Spleen (tissue), 11 donors: ENCODE measurements at regions not wholly inside any gene's neighbourhood (a gene's known extent, or its start where the extent isn't known, plus 50 kb on each side); places are given as distances from the start of the nearest gene placed in this dataset.

Experiments used
- DNase-seq: peaks from one replicate; pipeline ENCODE4 v3.0.0-alpha.2; 2020
- H3K27ac ChIP-seq, 8 donors: fragments of 200-600 bp; sonication (generic) in 7 of 8; 1 replicate in 4 of 8; 2 replicates in 4 of 8; pipeline versions ENCODE4 v1.5.0 to v1.8.0; 2016 to 2021; ENCODE audit warnings: inconsistent platforms in 4 of 8, mild to moderate bottlenecking in 4 of 8, moderate library complexity in 1 of 8
- H3K27me3 ChIP-seq, 7 donors: fragments of 200-600 bp; sonication (generic) in 6 of 7; replicated peaks in 1 of 7; 1 replicate in 4 of 7; 2 replicates in 3 of 7; pipeline versions ENCODE4 v1.5.0 to v1.8.0; 2016 to 2021; ENCODE audit warnings: inconsistent platforms in 3 of 7, mild to moderate bottlenecking in 1 of 7
- H3K36me3 ChIP-seq, 6 donors: fragments of 200-600 bp; sonication (generic) in 5 of 6; 1 replicate in 4 of 6; 2 replicates in 2 of 6; pipeline versions ENCODE4 v1.5.0 to v1.8.0; 2016 to 2021; ENCODE audit warnings: inconsistent platforms in 2 of 6
- H3K4me1 ChIP-seq, 6 donors: fragments of 200-600 bp; sonication (generic) in 5 of 6; 1 replicate in 3 of 6; 2 replicates in 3 of 6; pipeline versions ENCODE4 v1.5.0 to v1.8.0; 2016 to 2021; ENCODE audit warnings: inconsistent platforms in 3 of 6
- H3K4me3 ChIP-seq, 8 donors: fragments of 200-600 bp; sonication (generic) in 7 of 8; 1 replicate in 4 of 8; 2 replicates in 4 of 8; pipeline versions ENCODE4 v1.5.0 to v1.8.0; 2016 to 2021; ENCODE audit warnings: inconsistent platforms in 4 of 8, mild to moderate bottlenecking in 4 of 8, moderate library complexity in 2 of 8
- H3K9me3 ChIP-seq, 8 donors: fragments of 200-600 bp; sonication (generic) in 7 of 8; 1 replicate in 4 of 8; 2 replicates in 4 of 8; pipeline versions ENCODE4 v1.5.0 to v1.8.0; 2016 to 2021; ENCODE audit warnings: inconsistent platforms in 4 of 8
- POLR2A ChIP-seq, 3 donors: fragments of 450-650 bp; IDR thresholded peaks; one replicate each; pipeline ENCODE4 v1.5.1; 2017; ENCODE audit warnings: antibody characterized with exemption in 3 of 3, mild to moderate bottlenecking in 1 of 3
- POLR2AphosphoS5 ChIP-seq, 3 donors: sonication (generic); formaldehyde crosslinking; IDR thresholded peaks; one replicate each; pipeline ENCODE4 v1.5.1; 2017; ENCODE audit warnings: antibody characterized with exemption in 3 of 3
- WGBS, 5 donors: extraction: QIAGEN DNeasy Blood & Tissue Kit in 3 of 5; methylation state at CpG; one replicate each; pipeline versions ENCODE4 v1.1.5 to v1.1.7; 2013 to 2018; 5-methylcytosine and 5-hydroxymethylcytosine counted together
- intact Hi-C: fragments of 100-400 bp; cut with DNase I; formaldehyde crosslinking; loops from one replicate; pipeline ENCODE4 v1.15.0; 2023; ENCODE audit warnings: low total_unique reads
- TF ChIP-seq, protein P1 (sequence below), 11 experiments: fragments of 200-600 bp in 7 of 11; fragments of 450-650 bp in 4 of 11; sonication (generic) in 4 of 11; IDR thresholded peaks in 8 of 11; conservative IDR thresholded peaks in 3 of 11; 1 replicate in 7 of 11; 2 replicates in 4 of 11; pipeline versions ENCODE4 v1.4.0 to v1.8.0; 2016 to 2021; ENCODE audit warnings: antibody characterized with exemption in 11 of 11, inconsistent platforms in 4 of 11, mild to moderate bottlenecking in 1 of 11
- donor health status: healthy with polysubstance abuse.
- donor health status: DM: no; HTN: no; CAD: no; lungs with moderate emphysema.
- donor health status: DM: no; HTN: no; CAD: no.
- donor health status: Bipolar disorder and iron deficiency.
- donor health status: healthy.
- donor health status: DM: no; HTN: no; CAD: no.
- donor health status: DM: yes; HTN: yes; CAD: no.

DNA sequence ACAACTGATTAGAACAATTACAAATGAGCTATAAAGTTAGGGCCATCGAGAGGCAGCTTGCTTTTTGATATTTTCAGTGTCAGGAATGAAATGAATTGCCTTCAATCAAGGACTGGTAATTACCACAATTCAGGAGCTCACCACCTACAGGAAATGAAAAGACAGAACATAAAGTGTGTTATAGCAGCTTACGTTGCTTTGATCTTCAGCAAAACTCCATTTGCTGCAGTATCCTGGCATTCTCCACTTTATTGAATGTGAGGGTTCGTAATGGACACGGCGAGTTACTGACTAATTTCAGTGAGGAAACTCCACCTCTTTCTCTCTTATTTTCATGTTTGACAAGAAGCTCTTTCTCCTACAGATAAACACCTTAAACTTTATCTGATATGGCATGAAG lies 440.0 kb upstream of the HSF2 start:
- no peak for DNase-seq

DNA sequence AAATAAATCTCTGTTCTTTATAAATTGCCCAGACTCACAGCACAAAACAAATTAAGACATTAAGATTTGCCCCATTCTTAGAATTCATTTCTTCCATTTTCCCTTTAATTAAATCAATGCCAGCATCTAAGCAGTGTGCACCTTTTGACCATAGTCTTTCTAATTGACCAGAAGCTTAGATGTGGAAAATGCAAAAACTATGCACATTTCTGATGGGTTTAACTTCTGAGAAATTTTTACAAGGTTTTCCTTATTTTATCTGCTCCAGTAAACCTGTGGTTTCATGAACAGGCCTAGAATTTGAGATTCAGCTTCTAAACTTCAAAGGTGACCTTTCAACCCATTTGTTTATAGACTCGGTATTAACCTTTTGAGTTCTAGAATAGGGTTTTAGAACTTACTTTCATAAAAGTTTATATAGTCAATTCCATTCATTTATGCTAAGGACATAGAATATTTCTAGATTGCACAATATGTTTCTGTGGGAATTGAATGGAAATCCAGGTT lies 437.8 kb upstream of the HSF2 start:
- Histone ChIP-seq H3K4me3 (no peak overlapping the region), H3K27me3 (no peaks in the 10 kb centered on the region), H3K4me1 (no peaks in the 10 kb centered on the region), H3K9me3 (peaks cover 0 to 8% (median 0%) of the 10 kb centered on the region in 8 donors), H3K27ac (no peak overlapping the region), H3K36me3 (no peaks in the 10 kb centered on the region)
- WGBS, 5 donors: 75 to 93% (median 91%) methylated on average over 1 of the region's 1 CpG
- TF ChIP-seq POLR2A (IDR thresholded peaks at IDR 0.05) (no peak), POLR2AphosphoS5 (IDR thresholded peaks at IDR 0.05) (no peak)
- TF ChIP-seq, protein P1, sequence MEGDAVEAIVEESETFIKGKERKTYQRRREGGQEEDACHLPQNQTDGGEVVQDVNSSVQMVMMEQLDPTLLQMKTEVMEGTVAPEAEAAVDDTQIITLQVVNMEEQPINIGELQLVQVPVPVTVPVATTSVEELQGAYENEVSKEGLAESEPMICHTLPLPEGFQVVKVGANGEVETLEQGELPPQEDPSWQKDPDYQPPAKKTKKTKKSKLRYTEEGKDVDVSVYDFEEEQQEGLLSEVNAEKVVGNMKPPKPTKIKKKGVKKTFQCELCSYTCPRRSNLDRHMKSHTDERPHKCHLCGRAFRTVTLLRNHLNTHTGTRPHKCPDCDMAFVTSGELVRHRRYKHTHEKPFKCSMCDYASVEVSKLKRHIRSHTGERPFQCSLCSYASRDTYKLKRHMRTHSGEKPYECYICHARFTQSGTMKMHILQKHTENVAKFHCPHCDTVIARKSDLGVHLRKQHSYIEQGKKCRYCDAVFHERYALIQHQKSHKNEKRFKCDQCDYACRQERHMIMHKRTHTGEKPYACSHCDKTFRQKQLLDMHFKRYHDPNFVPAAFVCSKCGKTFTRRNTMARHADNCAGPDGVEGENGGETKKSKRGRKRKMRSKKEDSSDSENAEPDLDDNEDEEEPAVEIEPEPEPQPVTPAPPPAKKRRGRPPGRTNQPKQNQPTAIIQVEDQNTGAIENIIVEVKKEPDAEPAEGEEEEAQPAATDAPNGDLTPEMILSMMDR (IDR thresholded peaks at IDR 0.05 in 8 of 11, conservative IDR thresholded peaks at IDR 0.05 in 3 of 11): no peak
- DNase-seq: no peak
- intact Hi-C loops: no loop called here

More for the DNA sequence above, 440.0 kb upstream of the HSF2 start:
- no peaks in the 10 kb centered on the region for H3K36me3 ChIP-seq
- WGBS, 5 donors: 22 to 44% (median 35%) methylated on average over 5 of the region's 5 CpGs
- no peaks in the 10 kb centered on the region for H3K4me1 ChIP-seq
- peaks cover 0 to under 1% (median 0%) of the 10 kb centered on the region in 8 donors for H3K9me3 ChIP-seq
- intact Hi-C loops: no loop called here
- H3K27me3 ChIP-seq: no peaks in the 10 kb centered on the region
- TF ChIP-seq, protein P1 (IDR thresholded peaks at IDR 0.05 in 8 of 11, conservative IDR thresholded peaks at IDR 0.05 in 3 of 11): no peak
- TF ChIP-seq POLR2A (IDR thresholded peaks at IDR 0.05) (no peak), POLR2AphosphoS5 (IDR thresholded peaks at IDR 0.05) (no peak)
- no peak overlapping the region for H3K27ac ChIP-seq
- no peak overlapping the region for H3K4me3 ChIP-seq

DNA sequence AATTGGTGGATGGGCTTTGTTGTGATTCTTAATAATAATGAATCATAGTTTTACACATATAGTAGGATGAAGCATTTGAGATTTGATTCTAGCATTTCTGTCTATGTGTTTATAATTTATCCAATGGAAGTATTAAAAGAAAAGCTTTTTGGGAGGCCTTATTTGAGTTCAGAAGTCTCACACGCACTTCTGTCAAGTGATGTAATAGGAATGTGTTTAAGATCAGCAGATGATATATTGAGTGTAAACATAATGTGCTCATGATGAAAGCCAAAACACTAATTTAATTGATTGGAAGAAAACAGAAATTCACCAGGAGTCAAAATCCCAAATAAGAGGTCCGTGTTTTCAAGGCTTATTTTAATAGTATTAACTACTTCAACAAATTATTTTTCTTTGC lies 435.6 kb upstream of the HSF2 start:
- Histone ChIP-seq H3K4me3 (no peak overlapping the region), H3K9me3 (peaks cover 0 to 8% (median 0%) of the 10 kb centered on the region in 8 donors), H3K27ac (no peak overlapping the region), H3K27me3 (no peaks in the 10 kb centered on the region), H3K4me1 (no peaks in the 10 kb centered on the region), H3K36me3 (no peaks in the 10 kb centered on the region)
- intact Hi-C loops: no loop called here
- DNase-seq: no peak
- 75 to 87% (median 81%) methylated on average over 2 of the region's 2 CpGs for WGBS, 5 donors
- TF ChIP-seq, protein P1 (IDR thresholded peaks at IDR 0.05 in 8 of 11, conservative IDR thresholded peaks at IDR 0.05 in 3 of 11): no peak
- TF ChIP-seq POLR2A (IDR thresholded peaks at IDR 0.05) (no peak), POLR2AphosphoS5 (IDR thresholded peaks at IDR 0.05) (no peak)

DNA sequence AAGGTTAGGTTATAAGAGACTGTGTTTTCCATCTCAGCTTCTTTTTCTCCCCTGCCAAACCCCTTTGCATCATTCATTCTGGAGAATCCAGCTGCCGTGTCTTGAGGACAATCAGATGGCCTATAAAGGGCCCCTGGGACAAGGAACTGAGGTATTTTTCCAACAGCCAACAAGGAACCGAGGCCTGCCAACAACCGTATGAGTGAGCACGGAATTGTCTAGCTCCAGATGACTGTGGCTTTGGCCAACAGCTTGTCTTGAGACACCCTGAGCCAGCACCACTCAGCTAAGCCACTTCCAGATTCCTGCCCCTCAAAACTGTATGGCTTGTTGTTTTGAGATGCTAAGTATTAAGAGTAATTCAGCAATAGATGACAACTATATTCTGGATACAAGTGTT lies 433.7 kb upstream of the HSF2 start:
- H3K9me3 ChIP-seq: peaks cover 0 to 8% (median 0%) of the 10 kb centered on the region in 8 donors
- no peak overlapping the region for H3K27ac ChIP-seq
- no peaks in the 10 kb centered on the region for H3K27me3 ChIP-seq
- no peaks in the 10 kb centered on the region for H3K4me1 ChIP-seq
- no peaks in the 10 kb centered on the region for H3K36me3 ChIP-seq
- 77 to 95% (median 90%) methylated on average over 4 of the region's 4 CpGs for WGBS, 5 donors
- TF ChIP-seq, protein P1 (IDR thresholded peaks at IDR 0.05 in 8 of 11, conservative IDR thresholded peaks at IDR 0.05 in 3 of 11): no peak
- TF ChIP-seq POLR2A (IDR thresholded peaks at IDR 0.05) (no peak), POLR2AphosphoS5 (IDR thresholded peaks at IDR 0.05) (no peak)
- no peak overlapping the region for H3K4me3 ChIP-seq
- DNase-seq: no peak
- intact Hi-C loops: no loop called here
